Fibroblast of peridontal ligament (primary cell): ENCODE measurements at regions not wholly inside any gene's neighbourhood (a gene's known extent, or its start where the extent isn't known, plus 50 kb on each side); places are given as distances from the start of the nearest gene placed in this dataset.
A peak's percentile ranks its signal among the peaks of the same experiment; 100 is the strongest.
"Not testable (repeated sequence)": the region's sequence is repeated elsewhere in the genome, so short reads cannot be mapped to it uniquely, and the experiment has no call there.

Experiments used
- DNase-seq: peaks from one replicate; pipeline ENCODE4 v3.0.0-alpha.2; 2010; ENCODE audit errors: extremely low read depth

DNA sequence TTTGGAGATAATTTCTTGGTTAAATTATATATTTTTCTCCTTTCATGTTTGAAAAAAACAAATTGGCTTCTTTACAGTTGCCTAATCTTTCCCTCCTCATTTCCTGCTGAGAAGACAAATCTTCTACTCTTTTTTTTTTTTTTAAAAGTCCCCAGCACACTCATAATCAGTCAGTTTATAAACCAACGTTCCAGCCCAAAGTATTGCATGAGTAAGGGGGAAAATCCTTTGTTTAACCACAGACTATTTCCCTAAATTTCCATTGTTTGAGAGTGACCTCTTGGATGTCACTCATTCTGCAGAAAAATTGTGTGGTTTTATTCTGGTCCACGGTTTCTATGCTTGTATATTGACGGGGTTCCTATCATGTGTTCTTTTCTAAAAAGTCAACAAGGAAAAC lies 55.1 kb upstream of the TLR4 start:
- no peak for DNase-seq

DNA sequence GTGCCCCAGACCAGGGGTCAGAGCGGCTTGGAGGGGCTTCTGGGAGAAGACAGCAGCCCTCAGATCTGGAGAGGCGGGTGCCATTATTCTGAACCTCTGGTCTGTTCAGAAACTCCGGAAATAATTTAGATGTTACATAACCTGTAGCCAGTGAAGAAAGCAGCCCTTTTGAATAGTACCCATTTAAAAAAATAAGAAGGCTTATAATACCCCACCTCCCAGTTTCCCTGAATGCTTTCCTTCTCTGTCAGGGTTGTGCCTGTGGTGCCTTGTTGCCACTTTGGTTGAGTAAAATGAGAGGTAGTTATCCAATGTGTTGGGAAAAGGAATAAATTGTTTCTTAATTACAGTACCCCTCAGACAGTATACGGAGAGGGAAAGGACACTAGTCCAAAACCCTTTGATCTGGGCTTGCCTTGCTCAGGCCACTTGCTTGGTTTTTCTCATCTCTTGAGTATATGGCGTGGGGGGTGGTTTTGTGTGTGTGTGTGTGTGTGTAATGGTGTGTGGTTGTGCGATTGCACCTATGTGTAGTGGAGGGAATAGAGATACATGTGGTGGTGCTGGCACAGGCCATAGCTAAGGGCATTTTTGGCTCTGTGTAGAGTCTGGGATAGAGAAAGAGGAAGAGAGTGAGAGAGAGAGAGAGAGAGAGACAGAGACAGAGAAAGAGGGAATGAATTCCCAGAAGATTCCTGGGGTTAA lies 59.1 kb upstream of the TLR4 start:
- DNase-seq, result no peak

DNA sequence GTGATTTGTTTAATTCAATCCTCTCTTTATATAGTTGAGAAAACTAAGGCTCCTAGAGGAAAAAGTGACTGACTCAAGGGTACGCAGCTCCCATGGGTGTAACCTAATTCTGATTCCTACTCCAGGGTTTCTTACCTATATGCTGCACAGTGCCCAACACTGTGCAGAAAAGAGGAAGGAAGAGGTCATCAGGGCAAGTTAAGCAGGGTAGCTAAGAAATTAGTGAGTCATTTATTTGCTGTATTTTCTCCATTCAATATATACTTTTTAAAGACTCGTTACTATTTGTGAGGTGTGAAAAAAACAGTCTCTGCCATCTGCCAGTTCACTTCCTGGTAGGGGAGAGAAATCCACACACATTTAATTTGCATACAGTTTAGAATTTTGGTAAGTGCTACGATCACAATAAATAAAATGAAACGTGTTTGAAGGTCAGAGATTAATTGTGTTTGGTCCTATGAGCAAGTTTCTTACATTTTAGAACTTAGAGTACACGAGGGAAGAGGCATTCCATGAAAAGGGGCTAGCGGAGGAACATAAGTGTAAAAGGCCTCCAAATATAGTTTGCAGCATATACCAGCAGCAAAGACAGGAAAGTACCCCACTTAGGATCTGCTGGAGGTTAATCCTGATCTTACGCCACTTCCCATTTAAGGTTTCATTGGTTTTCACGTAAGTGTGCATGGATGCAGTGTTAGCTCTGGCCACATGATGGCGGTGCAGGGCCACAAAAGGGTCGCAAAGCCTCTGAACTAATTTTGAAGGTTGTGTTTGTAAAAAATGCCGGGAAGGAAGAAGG lies 59.9 kb upstream of the TLR4 start:
- peak; percentile 67 for DNase-seq

DNA sequence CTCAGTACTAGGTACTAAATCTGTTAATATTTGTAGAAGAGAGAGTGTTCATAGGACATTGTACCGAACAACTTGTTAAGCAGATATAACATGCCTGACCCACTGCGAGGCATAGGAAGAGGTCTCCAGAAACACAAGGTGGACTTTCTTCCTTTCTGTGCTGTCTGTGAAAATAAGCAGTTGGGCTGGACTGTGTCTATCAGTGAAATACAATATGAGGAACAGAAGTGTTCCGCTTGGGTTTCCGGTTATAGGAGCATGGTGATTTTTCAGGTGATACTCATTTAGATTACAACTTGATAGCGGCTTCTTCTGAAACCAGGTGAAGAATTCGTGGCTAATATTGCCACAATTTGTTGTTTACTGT lies 60.9 kb upstream of the TLR4 start:
- no peak for DNase-seq

DNA sequence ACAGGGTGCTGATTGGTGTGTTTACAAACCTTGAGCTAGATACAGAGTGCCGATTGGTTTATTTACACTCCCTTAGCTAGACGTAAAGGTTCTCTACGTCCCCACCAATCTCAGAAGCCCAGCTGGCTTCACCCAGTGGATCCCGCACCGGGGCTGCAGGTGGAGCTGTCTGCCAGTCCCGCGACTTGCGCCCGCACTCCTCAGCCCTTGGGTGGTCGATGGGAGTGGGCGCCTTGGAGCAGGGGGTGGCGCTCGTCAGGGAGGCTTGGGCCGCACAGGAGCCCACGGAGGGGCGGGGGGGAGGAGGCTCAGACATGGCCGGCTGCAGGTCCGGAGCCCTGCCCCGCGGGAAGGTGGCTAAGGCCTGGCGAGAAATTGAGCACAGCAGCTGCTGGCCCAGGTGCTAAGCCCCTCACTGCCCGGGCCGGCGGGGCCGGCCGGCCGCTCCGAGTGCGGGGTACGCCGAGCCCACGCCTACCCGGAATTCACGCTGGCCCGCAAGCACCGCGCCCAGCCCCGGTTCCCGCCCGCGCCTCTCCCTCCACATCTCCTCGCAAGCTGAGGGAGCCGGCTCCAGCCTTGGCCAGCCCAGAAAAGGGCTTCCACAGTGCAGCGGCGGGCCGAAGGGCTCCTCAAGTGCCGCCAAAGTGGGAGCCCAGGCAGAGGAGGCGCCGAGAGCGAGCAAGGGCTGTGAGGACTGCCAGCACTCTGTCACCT lies 61.5 kb upstream of the TLR4 start:
- DNase-seq, result not testable (repeated sequence)

DNA sequence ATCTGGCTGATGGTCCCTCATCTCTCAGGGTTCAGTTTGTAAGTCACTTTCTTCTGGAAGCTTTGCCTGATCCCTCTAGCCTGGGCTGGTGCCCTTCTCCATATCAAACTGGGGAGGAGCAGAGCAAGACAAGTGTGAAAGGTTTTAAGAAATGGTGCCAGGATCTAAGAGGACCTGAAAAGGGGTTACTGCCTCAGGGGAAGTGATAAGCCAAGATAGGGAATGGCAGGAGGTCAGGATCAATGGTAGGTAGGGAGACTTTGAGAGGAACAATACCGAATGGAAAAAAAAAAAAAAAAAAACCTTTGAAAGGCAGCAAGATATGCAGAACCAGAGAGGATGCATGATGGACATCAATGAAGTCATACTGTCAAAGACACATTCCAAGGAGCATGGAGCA lies 67.5 kb upstream of the TLR4 start:
- DNase-seq, result no peak

DNA sequence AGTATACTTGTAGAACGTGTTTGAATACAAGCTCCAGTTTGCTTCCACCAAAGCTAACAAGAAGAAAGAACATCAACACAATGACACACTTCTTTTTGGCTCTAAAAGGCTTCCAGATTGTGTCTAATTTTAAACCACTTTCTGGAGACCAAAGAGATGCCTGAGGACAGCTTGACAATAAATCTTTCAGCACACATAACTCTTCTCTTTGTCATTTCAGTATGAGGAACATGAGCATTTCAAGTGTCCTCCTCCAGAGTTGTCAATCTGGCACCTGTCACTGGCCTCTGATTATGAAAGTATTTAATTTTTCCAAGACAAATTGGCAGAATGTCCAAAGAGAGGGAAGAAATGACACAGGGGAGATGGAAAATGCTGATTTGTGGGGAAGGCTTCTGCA lies 79.0 kb upstream of the TLR4 start:
- DNase-seq, result no peak

DNA sequence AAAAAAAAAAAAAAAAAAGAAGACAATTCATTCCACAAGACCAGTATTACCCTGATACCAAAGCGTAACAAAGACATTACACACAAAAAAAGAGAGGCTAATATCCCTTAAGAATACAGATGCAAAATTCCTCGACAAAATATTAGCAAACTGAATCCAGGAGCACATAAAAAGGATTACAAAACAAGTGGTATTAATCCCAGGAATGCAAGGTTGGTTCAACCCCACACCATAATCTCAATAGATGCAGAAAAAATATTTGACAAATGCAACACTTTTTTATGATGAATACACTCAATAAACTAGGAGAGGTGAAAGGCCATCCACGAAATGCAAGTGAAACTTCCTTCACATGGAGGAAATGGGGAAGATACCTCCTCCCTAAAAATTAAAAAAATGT lies 80.1 kb upstream of the TLR4 start:
- peak; percentile 2 for DNase-seq

DNA sequence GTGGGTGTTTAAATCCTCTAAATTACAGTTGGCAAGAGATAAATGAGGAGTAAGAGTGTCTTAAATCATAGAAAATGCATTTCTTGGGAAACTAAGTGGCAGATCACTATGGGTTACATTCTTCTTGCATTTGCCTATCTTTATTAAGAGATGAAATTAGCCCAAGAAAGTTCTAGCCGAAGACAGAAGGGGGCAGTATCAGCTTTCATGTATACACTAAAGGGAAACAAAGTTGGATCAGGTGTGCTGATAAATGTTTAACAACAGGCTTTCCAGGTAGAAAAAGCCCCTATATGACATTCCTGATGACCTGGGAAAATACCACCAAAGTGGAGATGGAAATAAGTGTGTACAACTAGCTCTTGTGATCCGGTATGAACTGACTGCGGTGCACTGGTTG lies 81.9 kb upstream of the TLR4 start:
- no peak for DNase-seq

DNA sequence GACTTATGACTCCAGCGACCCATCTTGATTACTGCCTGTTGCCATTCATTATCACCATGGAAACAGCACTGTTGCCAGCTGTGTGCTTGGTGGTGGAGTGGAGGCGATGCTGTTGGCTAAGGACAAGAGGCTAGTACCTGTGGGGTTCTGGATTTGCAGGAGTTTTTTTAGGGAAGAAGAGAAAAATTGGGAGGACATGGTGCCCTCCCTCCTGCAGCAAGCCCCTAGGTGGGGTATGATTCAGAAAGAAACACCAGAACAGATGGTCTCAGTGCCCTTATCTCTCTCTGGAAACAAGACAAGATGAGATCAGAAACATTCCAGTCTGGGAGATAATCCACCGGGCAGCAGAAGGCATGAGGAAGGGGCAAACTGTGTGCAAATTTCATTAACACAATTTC lies 87.8 kb upstream of the TLR4 start:
- no peak for DNase-seq

DNA sequence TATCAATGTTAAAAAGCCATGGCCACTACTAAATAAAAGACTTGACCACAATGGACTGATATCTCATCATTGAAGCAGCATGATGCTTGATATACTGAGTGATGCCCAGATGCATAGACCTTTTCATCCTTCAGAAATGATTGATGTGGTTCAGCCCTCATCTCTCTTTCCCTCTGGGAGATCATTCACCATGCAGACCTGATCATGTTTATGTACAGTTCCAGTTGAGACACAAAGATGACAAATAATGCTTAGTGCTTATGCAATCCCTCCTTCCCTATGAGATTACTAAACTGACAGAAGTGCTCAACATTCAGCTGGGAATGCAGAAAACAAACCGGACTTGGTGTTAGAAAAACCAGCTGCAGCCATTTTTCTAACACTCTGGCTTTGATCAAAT lies 91.9 kb upstream of the TLR4 start:
- no peak for DNase-seq

DNA sequence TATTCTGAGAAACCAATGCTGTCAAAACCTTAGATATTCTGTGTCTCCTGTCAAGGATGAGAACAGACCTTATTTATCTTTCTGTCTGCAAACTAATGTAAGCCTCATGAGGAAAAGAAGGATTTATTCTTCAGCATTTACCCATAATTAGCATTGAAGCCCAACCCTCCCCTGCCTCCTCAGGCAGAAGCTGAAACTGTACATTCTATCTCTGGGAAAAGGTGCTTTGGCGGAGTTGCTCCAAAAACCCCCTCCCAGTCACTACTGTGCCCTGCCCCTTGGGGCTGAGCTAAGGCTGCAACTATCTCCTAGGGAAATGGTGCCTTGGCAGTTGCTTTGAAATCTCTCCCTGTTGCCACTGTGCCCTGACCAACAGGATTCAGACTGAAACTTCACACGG lies 106.2 kb upstream of the TLR4 start:
- DNase-seq, result no peak

DNA sequence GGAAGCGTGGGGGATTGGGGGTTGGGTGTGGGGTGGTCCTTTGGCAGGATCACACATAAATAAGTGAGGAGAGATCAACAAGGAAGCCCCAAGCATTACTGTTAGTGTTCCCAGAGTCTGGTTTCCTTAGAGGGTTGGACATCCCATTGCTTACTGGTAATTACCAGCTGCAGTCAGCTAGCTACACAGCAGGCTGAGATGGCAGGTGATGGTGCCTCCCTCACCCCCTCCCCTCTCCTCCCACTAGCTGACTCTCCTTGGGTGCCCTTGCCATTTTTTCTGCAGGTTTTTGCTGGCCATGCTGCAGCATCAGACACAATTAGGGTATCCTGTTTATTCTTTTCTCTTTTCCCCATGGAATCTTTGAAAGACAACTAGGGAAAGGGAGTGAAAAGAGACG lies 107.5 kb upstream of the TLR4 start:
- no peak for DNase-seq

DNA sequence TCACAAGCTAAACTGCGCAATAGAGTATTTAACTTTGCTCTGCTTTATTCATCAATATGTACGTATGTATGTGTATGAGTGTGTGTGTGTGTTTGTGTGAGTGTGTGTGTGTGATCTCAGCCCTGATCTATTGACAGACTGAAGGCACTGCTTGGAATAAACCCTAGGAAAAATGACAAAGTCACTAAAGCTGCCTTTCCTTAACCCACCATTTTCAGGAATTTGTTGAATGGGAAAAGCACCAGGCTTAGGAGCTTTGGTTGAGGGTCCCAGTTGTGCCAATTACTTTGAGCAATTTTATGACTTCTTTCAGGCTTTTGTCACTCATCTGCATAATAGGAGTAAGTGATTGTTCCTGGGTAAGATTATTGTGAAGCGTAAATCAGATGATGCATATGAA lies 108.6 kb upstream of the TLR4 start:
- DNase-seq, result no peak

DNA sequence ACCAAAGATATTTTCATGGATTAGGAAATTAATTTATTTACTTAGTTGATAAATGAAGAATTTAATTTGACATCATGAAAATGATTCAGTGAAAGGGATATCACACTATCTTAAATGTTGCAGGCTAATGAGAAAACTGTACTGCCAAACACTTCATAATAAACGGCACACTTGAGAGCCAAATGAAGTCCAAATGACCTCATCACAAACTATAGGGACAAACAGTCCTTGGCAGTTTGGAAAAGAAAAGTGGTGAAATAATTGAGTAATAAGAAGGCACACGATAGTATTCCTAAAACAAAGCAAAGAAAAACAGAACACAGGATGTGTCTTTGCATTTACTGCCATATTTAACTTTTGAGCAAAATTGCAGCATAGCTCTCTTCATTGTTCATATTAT lies 116.9 kb upstream of the TLR4 start:
- DNase-seq, result no peak

DNA sequence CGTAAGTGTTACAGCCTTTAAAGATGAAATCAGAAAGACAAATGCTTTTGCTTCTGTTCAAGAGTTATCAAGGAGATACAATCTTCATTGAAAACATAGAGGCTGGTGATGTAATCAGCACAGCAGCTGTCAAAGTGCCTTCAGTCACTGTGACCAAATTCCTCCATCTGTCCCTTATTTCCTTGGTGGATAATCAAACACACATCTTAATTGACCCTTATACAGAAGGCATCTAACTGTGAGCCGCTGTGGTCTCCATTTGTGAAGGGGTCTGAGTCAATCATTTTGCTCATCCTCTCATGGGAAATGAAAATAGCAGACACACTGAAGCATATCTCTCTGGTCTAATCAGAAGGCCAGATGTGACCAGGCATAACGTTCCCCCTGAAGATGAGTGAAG lies 130.1 kb upstream of the TLR4 start:
- no peak for DNase-seq

DNA sequence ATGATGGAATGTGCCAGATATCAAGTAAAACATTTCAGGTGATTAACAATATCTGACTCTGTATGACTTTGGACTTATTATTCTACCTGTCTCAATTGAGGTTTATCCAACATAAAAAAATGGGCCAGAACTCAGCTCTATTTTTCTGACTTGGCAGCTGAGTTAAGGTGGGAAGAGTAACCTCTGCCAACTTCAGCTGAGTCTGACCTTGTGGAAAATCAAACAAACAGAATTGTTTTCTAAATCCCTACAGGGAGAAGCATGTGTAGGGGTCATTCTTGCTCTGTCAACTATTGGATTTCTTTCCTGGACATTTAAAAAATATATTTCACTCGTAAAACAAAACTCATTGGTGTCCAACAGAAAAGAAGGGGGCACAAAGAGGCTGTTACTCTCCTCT lies 139.4 kb upstream of the TLR4 start:
- DNase-seq, result no peak

DNA sequence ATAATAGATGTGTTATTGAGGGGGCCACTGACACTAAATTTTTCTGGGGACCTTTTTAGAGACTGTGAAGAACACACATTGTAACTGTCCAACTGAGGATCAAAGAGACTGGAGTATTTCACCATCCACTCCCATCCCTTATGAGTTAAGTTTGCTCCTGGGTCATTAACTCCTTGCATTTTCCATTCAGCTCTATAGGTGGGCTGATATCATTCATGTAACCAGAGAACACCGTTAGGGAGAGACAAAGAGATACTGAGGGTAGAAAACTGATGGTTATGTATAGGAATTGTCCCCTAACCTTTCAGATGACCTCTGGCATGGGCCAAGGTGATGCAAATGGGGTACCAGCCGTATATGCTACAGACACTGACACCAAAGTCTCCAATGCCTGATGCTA lies 142.4 kb upstream of the TLR4 start:
- no peak for DNase-seq

DNA sequence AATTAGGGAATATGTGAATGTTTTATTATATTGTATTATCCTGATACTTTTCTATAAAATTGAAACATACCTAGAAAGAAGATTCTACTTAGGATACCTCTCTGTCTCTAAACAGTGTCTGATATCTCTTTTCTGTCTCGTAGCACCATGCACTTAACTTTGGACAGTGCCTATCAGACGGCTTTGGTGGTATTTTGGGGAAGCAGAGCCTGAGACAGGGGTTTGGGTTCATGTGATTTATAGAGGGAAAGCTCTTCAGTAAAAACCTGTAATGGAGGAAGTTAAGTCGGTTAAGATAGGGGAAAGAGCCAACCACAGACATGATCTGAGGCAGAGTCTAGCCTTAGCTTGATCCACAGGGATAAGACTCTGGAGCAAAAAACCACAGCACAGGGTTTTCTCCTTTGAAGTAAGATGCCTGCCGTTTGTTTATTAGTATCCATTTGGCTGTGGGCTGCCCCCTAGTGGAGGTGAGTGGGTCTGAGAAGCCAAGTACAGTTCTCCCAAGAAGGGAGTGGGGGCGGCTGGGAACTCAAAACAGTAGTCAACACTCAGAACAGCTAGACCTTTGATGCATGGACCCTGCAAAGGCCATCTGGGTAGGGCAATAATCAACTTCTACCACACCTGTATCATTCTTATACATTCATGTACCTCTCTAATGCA lies 141.2 kb upstream of the ASTN2 start:
- DNase-seq, result no peak

DNA sequence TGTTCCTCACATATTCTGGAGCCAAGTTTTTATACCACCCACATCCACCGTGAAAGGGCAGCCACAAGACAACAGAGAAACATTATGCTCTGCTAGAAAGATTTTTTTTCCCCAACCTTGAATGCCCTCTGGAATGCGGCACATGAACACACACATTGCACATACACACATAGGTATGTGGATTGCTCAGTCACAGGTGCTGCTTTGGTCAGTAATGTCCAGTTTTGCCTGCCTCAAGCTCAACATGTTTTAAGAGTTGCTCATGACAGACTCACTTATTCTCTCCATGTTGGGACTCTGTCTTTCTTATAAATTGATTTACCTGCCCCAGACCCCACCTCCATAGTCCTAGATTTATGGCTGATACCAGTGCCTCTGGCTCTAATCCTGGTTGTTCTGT lies 138.0 kb upstream of the ASTN2 start:
- no peak for DNase-seq

DNA sequence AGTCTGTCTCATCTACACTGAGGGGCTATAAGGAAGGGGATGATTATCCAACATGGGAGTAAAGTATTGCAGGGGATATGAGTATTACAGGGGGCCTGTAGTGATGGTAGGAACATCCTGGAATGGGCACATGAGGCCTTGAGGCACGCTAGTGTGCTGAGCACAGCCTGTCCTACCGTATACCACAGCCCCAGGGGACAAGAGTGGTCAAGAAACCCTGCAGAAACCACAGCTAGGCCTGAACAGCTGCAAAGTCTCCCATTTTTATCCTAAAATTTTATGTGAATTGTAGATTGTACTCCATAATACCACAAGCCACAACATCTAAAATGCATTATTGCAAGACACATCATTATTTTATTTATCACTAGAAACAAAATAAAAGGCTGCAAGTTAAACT lies 136.3 kb upstream of the ASTN2 start:
- no peak for DNase-seq

DNA sequence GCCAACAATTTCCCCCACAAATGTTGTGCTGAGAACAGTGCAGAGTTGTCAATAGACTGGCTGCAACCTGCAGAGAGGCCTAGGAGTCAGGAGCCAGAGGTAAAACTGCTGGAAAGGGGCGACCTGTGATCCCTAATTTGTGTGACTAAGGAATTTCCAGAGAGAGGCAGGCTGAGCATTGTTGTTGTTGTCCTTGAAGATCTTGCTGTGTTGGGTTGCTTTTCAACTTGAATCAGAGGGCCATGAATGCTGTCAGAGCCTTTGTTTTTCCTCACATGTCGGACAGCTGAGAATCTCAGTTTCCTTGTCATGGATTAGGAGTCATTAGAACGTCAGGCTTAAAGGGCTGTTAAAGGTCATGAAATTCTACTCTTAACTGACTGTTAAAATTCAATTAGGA lies 134.6 kb upstream of the ASTN2 start:
- no peak for DNase-seq

DNA sequence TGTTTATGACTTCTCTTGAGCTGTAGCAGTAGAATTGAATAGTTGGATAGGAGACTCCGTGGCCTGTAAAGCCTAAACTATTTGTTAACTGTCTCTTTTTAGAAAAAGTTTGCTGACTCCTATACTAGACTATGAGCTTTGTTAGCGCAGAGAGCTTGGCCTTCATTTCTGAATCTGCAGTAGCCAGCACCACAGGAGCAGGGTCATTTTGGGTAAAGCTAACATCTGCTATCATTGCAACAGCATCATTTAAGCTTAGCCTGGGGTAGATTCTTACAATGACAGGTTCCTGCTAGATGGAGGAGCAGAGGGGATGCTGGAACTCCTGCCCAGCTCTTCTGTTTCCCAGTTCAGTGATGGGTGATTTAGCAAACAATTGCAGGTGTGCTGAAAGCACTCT lies 133.7 kb upstream of the ASTN2 start:
- no peak for DNase-seq
